AG04450 (cell line): ENCODE measurements at regions not wholly inside any gene's neighbourhood (a gene's known extent, or its start where the extent isn't known, plus 50 kb on each side); places are given as distances from the start of the nearest gene placed in this dataset.

Source experiments
- CTCF ChIA-PET: fragments of 300-600, 350-600 bp; formaldehyde crosslinking; extraction: SDS; loops from one replicate; lab custom pipeline; 2022; ENCODE audit warnings: antibody characterized with exemption, inconsistent platforms; lab: Charles Lee
- POLR2A ChIA-PET: fragments of 350-600 bp; formaldehyde crosslinking; extraction: SDS; loops from one replicate; lab custom pipeline; 2021; ENCODE audit warnings: antibody characterized with exemption, inconsistent platforms; lab: Yijun Ruan, JAX
- DNase-seq: peaks from one replicate; pipeline ENCODE4 v3.0.0-alpha.2; 2011; ENCODE audit warnings: low read depth, low spot score
- H3K27ac ChIP-seq: one replicate; pipeline ENCODE4 v1.5.1; 2012; ENCODE audit warnings: low read depth, low read length, control low read depth
- H3K27me3 ChIP-seq: one replicate; pipeline ENCODE4 v1.6.0; 2012; ENCODE audit warnings: low read length; ENCODE audit not compliant: control insufficient read depth, insufficient read depth
- H3K4me3 ChIP-seq: 2 replicates; pipeline ENCODE4 v1.5.1; 2011; ENCODE audit warnings: mild to moderate bottlenecking, low read depth, low read length, control low read depth
- H3K9me3 ChIP-seq: 2 replicates; pipeline ENCODE4 v1.5.1; 2012; ENCODE audit warnings: low read length; ENCODE audit not compliant: control insufficient read depth, insufficient read depth
- CTCF ChIP-seq: IDR thresholded peaks from 2 replicates; pipeline ENCODE4 v1.5.1; 2011; ENCODE audit warnings: low read depth, low read length, control low read depth, inconsistent platforms

- ChIA-PET POLR2A (no interaction called here), CTCF (interaction anchor here (0.6 kb wide), 1 partner anchor 201 kb away, joined by 4 read pairs; no protein-coding TSS in a partner anchor)
- no peak overlapping the region for H3K27ac ChIP-seq
- H3K4me3 ChIP-seq = no peak overlapping the region
- DNase-seq = no peak
- peaks cover 4% of the 10 kb centered on the region for H3K9me3 ChIP-seq
- H3K27me3 ChIP-seq = no peaks in the 10 kb centered on the region
- no peak for TF ChIP-seq CTCF
These were observed 1057.5 kb upstream of the FAM98A start for GRCh38 chr2:34656632-34657031.

GRCh38 chr2:34652636-34653035, 1053.5 kb upstream of the FAM98A start:
- no peak overlapping the region for H3K27ac ChIP-seq
- no peak for DNase-seq
- POLR2A ChIA-PET = no interaction called here
- peaks cover 6% of the 10 kb centered on the region for H3K9me3 ChIP-seq
- CTCF ChIA-PET = no interaction called here
- no peaks in the 10 kb centered on the region for H3K27me3 ChIP-seq
- H3K4me3 ChIP-seq = no peak overlapping the region
- no peak for TF ChIP-seq CTCF

- ChIA-PET CTCF (no interaction called here), POLR2A (no interaction called here)
- Histone ChIP-seq H3K27ac (no peak overlapping the region), H3K4me3 (no peak overlapping the region), H3K27me3 (no peaks in the 10 kb centered on the region), H3K9me3 (peaks cover 14% of the 10 kb centered on the region)
- no peak for DNase-seq
- no peak for TF ChIP-seq CTCF
These were observed 1047.8 kb upstream of the FAM98A start for GRCh38 chr2:34646901-34647300.

GRCh38 chr2:34632327-34632726, 1033.2 kb upstream of the FAM98A start:
- no peak for DNase-seq
- no peak for TF ChIP-seq CTCF
- CTCF ChIA-PET = no interaction called here
- Histone ChIP-seq H3K27me3 (no peaks in the 10 kb centered on the region), H3K4me3 (no peak overlapping the region), H3K27ac (no peak overlapping the region), H3K9me3 (peaks cover 8% of the 10 kb centered on the region)
- POLR2A ChIA-PET = no interaction called here

GRCh38 chr2:34627003-34627402, 1027.9 kb upstream of the FAM98A start:
- no peaks in the 10 kb centered on the region for H3K27me3 ChIP-seq
- H3K4me3 ChIP-seq = no peak overlapping the region
- no peak overlapping the region for H3K27ac ChIP-seq
- ChIA-PET CTCF (no interaction called here), POLR2A (no interaction called here)
- H3K9me3 ChIP-seq = no peaks in the 10 kb centered on the region
- no peak for TF ChIP-seq CTCF
- no peak for DNase-seq
